ENCODE measurements at regions not wholly inside any gene's neighbourhood (a gene's known extent, or its start where the extent isn't known, plus 50 kb on each side); places are given as distances from the start of the nearest gene placed in this dataset.

- no peak for DNase-seq (ENCODE audit: low spot score in 2 of 2)
- no peaks in the 10 kb centered on the region for H3K9me3 ChIP-seq
- in situ Hi-C loops (cut with MboI; ENCODE audit: low sequenced_read_pairs), result no loop called here
- no peaks in the 10 kb centered on the region for H3K27me3 ChIP-seq (ENCODE audit: low read depth)
- H3K4me1 ChIP-seq, result no peaks in the 10 kb centered on the region
- no peak overlapping the region for H3K4me3 ChIP-seq
- no peaks in the 10 kb centered on the region for H3K36me3 ChIP-seq (replicated peaks)
Measured at GRCh38 chr12:89135976-89136634, 216.2 kb downstream of the DUSP6 start.

DNA sequence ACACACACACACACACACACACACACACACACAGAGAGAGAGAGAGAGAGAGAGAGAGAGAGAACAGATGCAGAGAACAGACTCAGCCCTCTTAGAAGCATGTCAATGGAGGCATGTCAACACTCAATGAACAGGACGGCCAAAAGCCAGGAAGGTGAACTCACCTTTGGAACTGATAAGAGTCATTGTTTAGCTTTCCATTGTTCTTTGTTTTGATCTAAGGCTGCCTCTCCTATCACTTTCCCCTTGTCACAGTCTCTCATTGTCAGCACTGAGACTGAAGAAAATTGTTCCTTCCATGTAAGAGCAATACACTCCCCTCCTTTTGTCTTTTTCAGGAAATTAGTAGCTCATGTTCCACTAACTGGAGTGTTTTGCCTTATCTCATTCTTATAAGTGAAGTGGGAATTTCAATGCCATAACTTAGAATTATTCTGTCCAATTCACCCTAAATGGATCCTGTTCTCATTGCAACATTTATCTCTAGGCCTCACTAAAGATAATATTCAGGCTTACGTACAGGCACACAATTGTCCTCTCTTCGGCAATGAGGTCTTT is 218.0 kb downstream of the DUSP6 start:
- no peaks in the 10 kb centered on the region for H3K36me3 ChIP-seq (replicated peaks)
- no peaks in the 10 kb centered on the region for H3K27me3 ChIP-seq (ENCODE audit: low read depth)
- H3K4me1 ChIP-seq, result no peaks in the 10 kb centered on the region
- H3K9me3 ChIP-seq, result no peaks in the 10 kb centered on the region
- in situ Hi-C loops (cut with MboI; ENCODE audit: low sequenced_read_pairs), result no loop called here
- no peak for DNase-seq (ENCODE audit: low spot score in 2 of 2)
- no peak overlapping the region for H3K4me3 ChIP-seq

GRCh38 chr12:89129167-89129870 is 223.0 kb downstream of the DUSP6 start:
- Histone ChIP-seq H3K4me1 (no peaks in the 10 kb centered on the region), H3K36me3 (replicated peaks) (no peaks in the 10 kb centered on the region), H3K27me3 (ENCODE audit: low read depth) (no peaks in the 10 kb centered on the region), H3K4me3 (no peak overlapping the region), H3K9me3 (no peaks in the 10 kb centered on the region)
- in situ Hi-C loops (cut with MboI; ENCODE audit: low sequenced_read_pairs), result no loop called here
- no peak for DNase-seq (ENCODE audit: low spot score in 2 of 2)

- no peak for DNase-seq (ENCODE audit: low spot score in 2 of 2)
Measured at GRCh38 chr12:89126712-89127111, 225.6 kb downstream of the DUSP6 start.

GRCh38 chr12:89122852-89123251 is 229.4 kb downstream of the DUSP6 start:
- no peaks in the 10 kb centered on the region for H3K27me3 ChIP-seq (ENCODE audit: low read depth)
- H3K9me3 ChIP-seq, result no peaks in the 10 kb centered on the region
- no peaks in the 10 kb centered on the region for H3K36me3 ChIP-seq (replicated peaks)
- no peak overlapping the region for H3K4me3 ChIP-seq
- no peaks in the 10 kb centered on the region for H3K4me1 ChIP-seq
- in situ Hi-C loops (cut with MboI; ENCODE audit: low sequenced_read_pairs), result no loop called here
- DNase-seq (ENCODE audit: low spot score in 2 of 2), result no peak

More at GRCh38 chr12:89126712-89127111, 225.6 kb downstream of the DUSP6 start:
- H3K27me3 ChIP-seq (ENCODE audit: low read depth), result no peaks in the 10 kb centered on the region
- H3K4me1 ChIP-seq, result no peaks in the 10 kb centered on the region
- in situ Hi-C loops (cut with MboI; ENCODE audit: low sequenced_read_pairs), result no loop called here
- no peak overlapping the region for H3K4me3 ChIP-seq
- H3K9me3 ChIP-seq, result no peaks in the 10 kb centered on the region
- no peaks in the 10 kb centered on the region for H3K36me3 ChIP-seq (replicated peaks)

- no peaks in the 10 kb centered on the region for H3K36me3 ChIP-seq (replicated peaks)
- H3K4me1 ChIP-seq, result no peaks in the 10 kb centered on the region; the same call in 1 of the 2 replicates
- no peak for DNase-seq (ENCODE audit: low spot score in 2 of 2)
- in situ Hi-C loops (cut with MboI; ENCODE audit: low sequenced_read_pairs), result no loop called here
- H3K9me3 ChIP-seq, result no peaks in the 10 kb centered on the region
- H3K4me3 ChIP-seq, result no peak overlapping the region
- no peaks in the 10 kb centered on the region for H3K27me3 ChIP-seq (ENCODE audit: low read depth)
Measured at GRCh38 chr12:89117448-89118034, 234.8 kb downstream of the DUSP6 start.

DNA sequence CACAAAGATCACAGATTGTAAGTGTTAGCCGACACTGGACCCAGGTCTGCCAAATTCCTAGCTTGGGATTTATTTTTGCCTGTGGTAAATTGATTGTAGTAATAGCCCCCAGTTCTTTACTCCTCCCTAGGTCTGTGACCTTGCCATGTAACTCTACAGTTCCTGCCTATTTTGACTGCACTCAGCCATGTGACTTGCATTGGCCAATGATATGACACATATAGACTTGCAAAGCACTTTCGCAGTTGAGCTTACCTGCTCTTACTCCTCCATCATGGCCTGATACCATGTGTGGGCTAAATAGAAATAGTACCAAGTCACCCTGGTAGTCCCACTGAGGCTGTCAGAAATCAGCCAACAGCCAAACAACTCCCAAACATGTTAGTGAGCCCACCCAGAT is 240.3 kb downstream of the DUSP6 start:
- H3K9me3 ChIP-seq, result no peaks in the 10 kb centered on the region
- in situ Hi-C loops (cut with MboI; ENCODE audit: low sequenced_read_pairs), result no loop called here
- DNase-seq (ENCODE audit: low spot score in 2 of 2), result no peak
- no peaks in the 10 kb centered on the region; the same call in 1 of the 2 replicates for H3K4me1 ChIP-seq
- H3K36me3 ChIP-seq (replicated peaks), result no peaks in the 10 kb centered on the region
- H3K4me3 ChIP-seq, result no peak overlapping the region
- no peaks in the 10 kb centered on the region for H3K27me3 ChIP-seq (ENCODE audit: low read depth)

- in situ Hi-C loops (cut with MboI; ENCODE audit: low sequenced_read_pairs), result no loop called here
- no peak for DNase-seq (ENCODE audit: low spot score in 2 of 2)
- H3K36me3 ChIP-seq (replicated peaks), result no peaks in the 10 kb centered on the region
- no peaks in the 10 kb centered on the region for H3K9me3 ChIP-seq
- H3K4me3 ChIP-seq, result no peak overlapping the region
- no peaks in the 10 kb centered on the region; the same call in 1 of the 2 replicates for H3K4me1 ChIP-seq
- H3K27me3 ChIP-seq (ENCODE audit: low read depth), result no peaks in the 10 kb centered on the region
Measured at GRCh38 chr12:89108265-89108664, 244.0 kb downstream of the DUSP6 start.

DNA sequence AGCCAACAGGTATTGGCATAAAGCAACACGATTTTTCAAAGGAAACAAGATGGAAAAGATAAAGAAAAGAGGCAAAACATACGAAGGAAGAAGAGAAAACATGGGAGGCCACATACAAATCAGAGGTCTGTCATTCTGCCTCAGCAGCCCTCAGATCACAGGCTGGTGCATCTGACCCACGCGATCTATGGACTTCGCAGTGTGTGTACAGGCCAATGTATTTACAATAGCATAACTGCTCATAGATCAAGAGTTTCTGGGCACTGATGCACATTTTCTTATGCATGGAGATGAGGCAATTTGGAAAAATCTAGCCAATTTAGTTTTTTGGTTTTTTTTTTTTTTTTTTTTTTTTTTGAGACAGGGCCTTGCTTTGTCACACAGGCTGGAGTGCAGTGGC is 245.4 kb downstream of the DUSP6 start:
- H3K4me1 ChIP-seq, result no peaks in the 10 kb centered on the region
- no peaks in the 10 kb centered on the region for H3K27me3 ChIP-seq (ENCODE audit: low read depth)
- H3K9me3 ChIP-seq, result no peaks in the 10 kb centered on the region
- H3K36me3 ChIP-seq (replicated peaks), result no peaks in the 10 kb centered on the region
- no peak for DNase-seq (ENCODE audit: low spot score in 2 of 2)
- in situ Hi-C loops (cut with MboI; ENCODE audit: low sequenced_read_pairs), result no loop called here
- no peak overlapping the region for H3K4me3 ChIP-seq

GRCh38 chr12:89105243-89105642 is 247.1 kb downstream of the DUSP6 start:
- Histone ChIP-seq H3K27me3 (ENCODE audit: low read depth) (no peaks in the 10 kb centered on the region), H3K4me3 (no peak overlapping the region), H3K36me3 (replicated peaks) (no peaks in the 10 kb centered on the region), H3K9me3 (no peaks in the 10 kb centered on the region), H3K4me1 (no peaks in the 10 kb centered on the region)
- DNase-seq (ENCODE audit: low spot score in 2 of 2), result no peak
- in situ Hi-C loops (cut with MboI; ENCODE audit: low sequenced_read_pairs), result no loop called here

GRCh38 chr12:89103831-89104230 is 248.5 kb downstream of the DUSP6 start:
- in situ Hi-C loops (cut with MboI; ENCODE audit: low sequenced_read_pairs), result no loop called here
- H3K4me1 ChIP-seq, result no peaks in the 10 kb centered on the region
- no peak for DNase-seq (ENCODE audit: low spot score in 2 of 2)
- H3K36me3 ChIP-seq (replicated peaks), result no peaks in the 10 kb centered on the region
- no peak overlapping the region for H3K4me3 ChIP-seq
- H3K27me3 ChIP-seq (ENCODE audit: low read depth), result no peaks in the 10 kb centered on the region
- no peaks in the 10 kb centered on the region for H3K9me3 ChIP-seq

GRCh38 chr12:89101440-89101839 is 250.9 kb downstream of the DUSP6 start:
- Histone ChIP-seq H3K36me3 (replicated peaks) (no peaks in the 10 kb centered on the region), H3K27me3 (ENCODE audit: low read depth) (no peaks in the 10 kb centered on the region), H3K4me1 (no peaks in the 10 kb centered on the region), H3K9me3 (no peaks in the 10 kb centered on the region), H3K4me3 (no peak overlapping the region)
- no peak for DNase-seq (ENCODE audit: low spot score in 2 of 2)
- in situ Hi-C loops (cut with MboI; ENCODE audit: low sequenced_read_pairs), result no loop called here

DNA sequence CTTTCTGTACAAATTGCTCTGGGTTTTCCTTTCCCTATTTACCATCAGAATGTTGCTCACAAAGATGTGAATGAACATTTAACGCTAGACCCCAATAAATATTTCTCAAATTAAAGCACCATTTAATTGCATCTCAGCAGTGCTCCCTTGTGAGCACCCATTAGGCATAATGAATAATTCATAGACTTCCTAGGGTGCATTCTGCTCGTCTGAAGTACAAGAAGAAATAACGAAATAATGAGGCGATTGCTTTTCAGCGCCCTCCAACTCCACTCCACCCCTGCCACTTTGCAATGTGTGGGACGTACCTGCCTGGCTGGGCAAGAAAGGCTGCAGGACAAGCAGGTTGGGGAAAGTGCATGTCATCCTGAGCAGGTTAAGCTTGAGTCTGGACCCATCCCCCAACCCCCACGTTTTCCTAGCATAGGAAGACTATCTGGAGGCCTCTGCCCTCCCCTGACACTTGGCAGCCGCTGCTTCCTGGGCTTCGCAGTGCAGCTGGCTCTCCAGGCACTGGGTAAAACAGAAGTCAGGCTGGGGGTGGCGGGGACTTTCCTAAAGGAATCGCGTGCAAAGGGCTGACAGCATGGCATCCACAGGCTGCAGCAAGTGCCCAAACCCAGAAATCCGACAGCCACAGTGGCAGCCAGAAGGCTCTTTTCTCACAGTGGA is 253.7 kb downstream of the DUSP6 start:
- H3K4me1 ChIP-seq, result no peaks in the 10 kb centered on the region
- H3K36me3 ChIP-seq (replicated peaks), result no peaks in the 10 kb centered on the region
- in situ Hi-C loops (cut with MboI; ENCODE audit: low sequenced_read_pairs), result no loop called here
- H3K9me3 ChIP-seq, result no peaks in the 10 kb centered on the region
- no peaks in the 10 kb centered on the region; the same call in 1 of the 2 replicates for H3K27me3 ChIP-seq (ENCODE audit: low read depth)
- no peak for DNase-seq (ENCODE audit: low spot score in 2 of 2)
- no peak overlapping the region for H3K4me3 ChIP-seq

DNA sequence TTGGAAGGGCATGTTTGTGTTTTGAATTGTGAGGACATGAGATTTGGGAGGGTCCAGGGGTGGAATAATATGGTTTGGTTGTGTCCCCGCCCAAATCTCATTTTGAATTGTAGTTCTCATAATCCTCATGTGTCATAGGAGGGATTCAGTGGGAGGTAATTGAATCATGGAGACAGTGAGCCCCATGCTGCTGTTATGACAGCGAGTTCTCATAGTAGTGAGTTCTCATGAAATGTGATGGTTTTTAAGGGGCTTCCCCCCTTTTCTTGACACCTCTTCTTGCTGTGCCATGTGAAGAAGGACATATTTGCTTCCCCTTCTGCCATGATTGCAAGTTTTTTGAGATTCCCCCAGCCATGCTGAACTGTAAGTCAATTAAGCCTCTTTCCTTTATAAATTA is 260.0 kb downstream of the DUSP6 start:
- Histone ChIP-seq H3K4me3 (no peak overlapping the region), H3K9me3 (no peaks in the 10 kb centered on the region), H3K36me3 (replicated peaks) (no peaks in the 10 kb centered on the region), H3K4me1 (no peaks in the 10 kb centered on the region), H3K27me3 (ENCODE audit: low read depth) (no peaks in the 10 kb centered on the region; the same call in 1 of the 2 replicates)
- in situ Hi-C loops (cut with MboI; ENCODE audit: low sequenced_read_pairs), result no loop called here
- no peak for DNase-seq (ENCODE audit: low spot score in 2 of 2)

Data from HAP-1 (cell line).